NCI-H2029 (cell line): ENCODE measurements at regions not wholly inside any gene's neighbourhood (a gene's known extent, or its start where the extent isn't known, plus 50 kb on each side); places are given as distances from the start of the nearest gene placed in this dataset.
A peak's percentile ranks its signal among the peaks of the same experiment; 100 is the strongest.

Experiments
- DNase-seq: peaks from one replicate; lab custom pipeline; 2025; lab: John Stamatoyannopoulos, UW

DNA sequence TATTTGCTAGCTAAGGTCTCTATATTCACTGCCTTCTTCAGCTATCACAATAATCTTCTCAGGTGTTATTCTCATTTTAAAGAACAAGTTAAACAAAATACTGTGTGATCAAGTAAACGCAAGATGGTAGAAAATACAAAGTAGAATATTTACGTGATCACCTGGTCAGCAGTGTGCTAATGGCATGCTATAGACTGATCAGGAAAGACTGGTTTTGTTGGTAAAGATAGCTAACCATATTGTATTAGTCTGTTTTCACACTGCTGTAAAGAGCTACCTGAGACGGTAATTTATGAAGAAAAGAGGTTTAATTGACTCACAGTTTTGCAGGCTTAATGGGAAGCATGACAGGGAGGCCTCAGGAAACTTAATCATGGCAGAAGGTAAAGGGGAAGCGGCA lies 50.4 kb downstream of the ZBTB38 start:
- no peak for DNase-seq

DNA sequence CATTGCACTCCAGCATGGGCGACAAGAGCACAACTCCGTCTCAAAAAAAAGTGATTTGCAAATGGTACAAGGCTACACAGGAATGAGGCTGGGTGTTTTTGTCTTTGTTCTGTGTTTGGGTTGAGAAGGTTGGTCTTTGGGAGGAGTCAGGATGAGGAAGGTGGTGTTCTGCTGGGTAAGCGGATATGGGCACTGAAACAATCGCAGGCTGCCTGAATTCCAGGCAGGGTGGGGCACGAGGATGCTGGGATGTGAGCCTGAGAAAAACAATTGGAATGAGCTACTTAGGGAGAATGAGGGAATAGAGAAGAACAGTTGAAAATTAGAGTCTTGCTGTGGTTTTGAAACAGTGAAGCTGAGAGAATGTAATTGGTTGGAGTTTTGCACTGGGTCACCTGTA lies 51.6 kb downstream of the ZBTB38 start:
- DNase-seq: no peak

DNA sequence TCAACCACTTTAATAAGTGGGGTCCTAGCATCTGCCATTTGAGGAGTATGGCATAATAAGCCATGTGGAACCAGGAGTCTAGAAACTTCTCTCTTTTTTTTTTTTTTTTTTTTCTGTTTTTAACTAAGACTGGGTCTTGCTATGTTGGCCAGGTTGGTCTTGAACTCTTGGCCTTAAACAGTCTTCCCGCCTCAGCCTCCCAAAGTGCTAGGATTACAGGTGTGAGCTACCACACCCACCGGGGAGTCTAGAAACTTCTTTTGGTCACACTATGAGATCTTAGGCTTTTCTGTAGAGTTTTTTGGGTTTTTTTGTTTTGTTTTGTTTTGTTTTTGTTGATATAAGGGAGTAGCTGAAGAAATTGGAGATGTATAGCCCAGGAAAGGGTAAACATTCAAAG lies 52.9 kb downstream of the ZBTB38 start:
- DNase-seq: no peak

DNA sequence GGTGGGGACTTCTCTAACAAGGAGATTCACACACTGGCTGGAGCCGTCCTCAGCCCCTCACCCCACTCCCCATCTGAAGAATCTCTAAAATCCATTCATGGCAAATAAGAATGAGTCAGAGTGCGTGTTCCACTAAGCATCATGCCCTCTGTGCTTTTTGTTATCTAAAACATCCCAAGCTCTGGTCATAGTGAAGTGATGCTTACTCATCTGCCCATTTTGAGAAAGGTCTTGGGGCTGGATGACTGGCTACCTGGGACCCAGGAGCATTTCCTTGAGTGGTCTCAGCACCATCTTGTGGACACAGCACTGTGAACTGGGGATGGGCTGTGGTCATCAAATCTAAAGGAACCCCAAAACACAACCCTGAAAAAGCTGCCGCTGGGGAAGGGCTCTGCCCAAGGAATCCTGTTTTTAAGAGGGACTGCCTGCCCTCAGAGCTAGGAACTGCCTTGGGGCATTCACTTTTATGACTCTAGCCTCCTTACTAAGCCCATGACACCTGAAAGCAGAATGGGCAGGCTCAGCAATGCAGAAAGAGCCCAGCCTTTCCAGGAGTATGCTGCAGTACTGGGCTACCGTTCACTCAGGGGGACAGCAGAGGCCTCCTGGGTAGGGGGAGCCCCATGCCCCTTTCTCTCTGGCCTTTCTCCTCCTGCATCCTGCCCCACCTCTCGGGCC lies 53.5 kb downstream of the ZBTB38 start:
- no peak for DNase-seq

- peak; percentile 11 for DNase-seq
These were observed 54.8 kb downstream of the ZBTB38 start for GRCh38 chr3:141422961-141423582.

- DNase-seq: no peak
These were observed 57.4 kb downstream of the ZBTB38 start for GRCh38 chr3:141425523-141426233.

GRCh38 chr3:141426404-141427034 lies 58.2 kb downstream of the ZBTB38 start:
- peak; percentile 70 for DNase-seq

DNA sequence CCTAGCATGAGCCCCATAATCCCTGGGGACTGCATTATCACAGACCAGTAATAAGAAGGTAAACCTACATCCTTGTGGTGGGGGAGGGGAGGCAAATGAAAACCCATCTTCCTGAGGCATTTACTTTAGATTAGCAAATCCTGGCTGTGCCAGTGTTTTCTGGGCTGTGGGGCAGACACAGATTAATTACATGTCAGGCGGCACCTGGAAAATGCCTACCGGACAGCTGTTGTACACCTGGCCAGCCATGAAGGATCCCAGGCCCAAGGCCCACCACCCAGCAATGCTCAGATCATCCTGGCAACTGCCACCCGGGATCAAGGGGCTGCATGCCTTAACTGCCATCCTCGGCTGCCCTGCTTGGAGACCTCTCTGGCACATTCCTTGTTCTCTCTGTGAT lies 59.1 kb upstream of the RASA2 start:
- DNase-seq: no peak

DNA sequence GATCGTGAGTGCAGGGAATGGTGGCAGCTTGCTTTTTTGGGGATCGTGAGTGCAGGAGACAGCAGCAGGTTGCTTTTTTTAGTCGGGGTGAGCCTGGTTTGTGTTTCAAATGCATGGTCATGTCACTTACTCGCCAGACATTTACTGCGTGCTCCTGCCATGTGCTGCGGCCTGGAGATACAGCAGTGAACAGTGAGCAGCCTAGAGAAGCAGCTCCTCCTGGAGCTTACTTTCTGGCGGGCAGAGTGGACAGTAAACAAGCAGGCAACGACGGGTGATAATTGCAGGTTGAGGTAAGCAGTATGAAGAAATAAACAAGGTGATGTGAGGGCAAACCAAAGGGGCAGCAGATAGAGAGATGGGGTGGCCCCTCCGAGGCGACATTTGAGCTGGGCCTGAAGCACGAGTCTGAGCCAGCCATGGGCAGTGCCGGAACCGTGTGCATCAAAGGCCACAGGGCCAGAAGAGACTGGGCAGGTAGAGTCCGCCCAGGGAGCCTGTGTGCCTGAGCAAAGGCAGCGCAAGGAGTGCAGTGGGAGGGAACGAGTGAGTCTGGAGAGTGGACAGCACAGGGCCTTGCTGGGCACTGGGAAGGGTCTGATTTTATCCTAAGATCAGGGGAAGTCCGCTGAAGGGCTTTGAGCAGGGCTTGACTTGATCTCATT lies 57.3 kb upstream of the RASA2 start:
- DNase-seq: no peak

DNA sequence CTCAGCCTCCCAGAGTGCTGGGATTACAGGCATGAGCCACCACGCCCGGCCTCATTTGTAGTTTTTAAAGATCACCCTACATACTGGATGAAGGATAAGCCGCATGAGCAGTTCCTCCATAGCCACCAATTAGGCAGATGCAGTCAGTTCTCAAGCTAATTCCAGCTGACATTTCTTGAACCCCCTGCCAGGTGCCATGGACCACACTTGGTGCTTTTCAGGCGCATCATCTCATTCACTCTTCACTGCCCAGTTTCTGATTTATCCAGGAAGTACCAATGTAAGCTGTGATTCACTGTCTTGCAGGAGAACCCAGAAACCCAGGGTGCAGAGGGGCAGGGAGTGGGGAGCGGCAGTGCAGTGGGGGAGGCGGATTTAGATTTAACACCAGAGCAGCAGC lies 56.5 kb upstream of the RASA2 start:
- no peak for DNase-seq

DNA sequence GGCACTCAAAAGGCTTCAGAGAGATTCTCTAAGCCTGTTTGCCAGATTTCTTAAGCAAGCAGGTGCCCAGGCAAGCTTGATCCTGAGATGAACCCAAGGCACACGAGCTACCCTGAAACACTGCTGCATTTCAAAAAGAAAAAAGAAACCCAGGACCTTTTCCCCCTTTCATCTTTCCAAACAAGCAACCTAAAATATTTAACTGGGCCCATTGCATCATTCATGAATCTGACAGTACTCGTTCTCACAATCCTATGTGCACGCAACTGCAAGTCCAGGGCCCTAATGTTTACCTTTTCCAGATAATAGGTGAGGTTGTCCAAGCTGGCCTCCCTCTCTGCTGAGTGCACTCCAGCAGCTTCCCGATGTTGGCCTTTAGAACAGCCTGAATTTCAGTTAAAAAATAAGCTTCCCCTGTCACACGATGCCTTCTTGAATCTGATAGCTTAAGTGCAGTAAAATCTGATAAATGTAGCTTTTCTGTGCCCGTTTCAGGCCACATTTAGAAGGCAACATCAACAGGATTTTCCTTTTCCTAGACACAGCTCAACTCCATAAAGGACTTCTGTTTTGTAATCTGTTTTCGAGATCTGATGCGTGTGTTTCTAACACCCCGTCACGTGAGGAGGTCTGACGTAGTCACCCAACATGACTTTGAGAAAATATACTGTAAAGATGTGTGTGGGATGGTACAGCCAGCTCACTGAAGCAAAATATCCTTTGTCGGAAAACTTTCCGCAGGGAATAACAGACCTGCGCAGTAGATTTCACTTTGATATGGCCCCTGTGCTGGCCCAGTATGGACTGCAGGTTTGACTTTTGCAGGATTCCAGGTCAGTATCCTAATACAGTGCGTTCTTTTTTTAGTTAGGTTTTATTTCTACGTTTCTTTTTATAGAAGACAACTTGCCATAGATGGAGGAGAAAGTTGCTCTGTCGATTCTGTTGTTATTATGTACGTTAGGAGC lies 55.1 kb upstream of the RASA2 start:
- peak; percentile 6 for DNase-seq

DNA sequence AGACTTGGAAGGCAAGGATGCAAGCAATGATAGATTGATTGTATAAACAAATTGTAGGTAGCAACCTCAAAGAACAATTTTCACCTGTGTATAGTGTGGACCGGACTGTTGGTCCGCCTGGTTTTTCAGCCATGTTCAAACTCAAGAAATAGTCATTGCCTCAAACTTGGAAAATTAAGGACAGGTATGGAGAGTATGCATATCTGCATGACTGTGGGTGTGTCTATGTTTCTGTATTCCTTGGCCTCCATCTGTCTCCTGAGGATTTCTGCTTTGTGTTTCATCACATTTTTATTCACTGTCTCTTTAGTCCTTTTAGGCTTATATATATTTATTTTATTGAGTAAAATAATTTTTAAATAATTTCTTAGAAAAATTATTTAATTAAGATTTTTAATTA lies 53.9 kb upstream of the RASA2 start:
- no peak for DNase-seq

- no peak for DNase-seq
These were observed 52.6 kb upstream of the RASA2 start for GRCh38 chr3:141434255-141434654.

DNA sequence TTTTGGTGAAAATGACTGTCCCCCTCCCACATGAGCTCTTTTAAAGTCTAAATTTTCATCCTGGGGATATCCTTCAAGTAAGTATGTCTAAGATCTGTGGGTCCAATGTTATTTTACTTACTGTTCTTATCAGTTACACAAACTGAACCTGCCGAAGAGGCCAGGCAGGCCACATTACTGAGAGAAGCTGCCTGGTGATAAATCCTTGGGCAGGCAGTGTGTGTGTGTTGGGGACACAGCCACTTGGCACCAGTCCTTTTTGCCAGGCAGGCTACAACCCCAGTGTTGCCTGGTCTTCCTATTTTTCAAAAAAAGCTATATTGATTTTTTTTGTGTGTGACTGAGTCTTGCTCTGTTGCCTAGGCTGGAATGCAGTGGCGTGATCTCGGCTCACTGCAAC lies 50.6 kb upstream of the RASA2 start:
- no peak for DNase-seq
